Psoas muscle (tissue), 7 donors: ENCODE measurements at regions not wholly inside any gene's neighbourhood (a gene's known extent, or its start where the extent isn't known, plus 50 kb on each side); places are given as distances from the start of the nearest gene placed in this dataset.

Experiments used
- ATAC-seq, 4 donors: fragments of 200-7000 bp; cut with Tn5 transposase; one replicate each; pipeline ENCODE4 v1.9.1; 2020; ENCODE audit warnings: moderate library complexity in 3 of 4, mild to moderate bottlenecking in 2 of 4
- DNase-seq, 2 donors: peaks; one replicate each; pipeline ENCODE4 v3.0.0-alpha.2; 2020
- H3K27ac ChIP-seq: fragments of 200-600 bp; one replicate; pipeline ENCODE4 v1.8.0; 2022
- H3K27me3 ChIP-seq, 3 donors: fragments of 200-600 bp in 1 of 3; one replicate each; pipeline versions ENCODE4 v1.6.1 to v1.8.0; 2013 to 2022; ENCODE audit warnings: low read length in 2 of 3, mild to moderate bottlenecking in 2 of 3, moderate library complexity in 1 of 3; ENCODE audit not compliant: insufficient read depth in 3 of 3
- H3K36me3 ChIP-seq, 2 donors: fragments of 200-600 bp in 1 of 2; one replicate each; pipeline versions ENCODE4 v1.6.1 to v1.8.0; 2013 to 2022; ENCODE audit warnings: low read depth in 1 of 2, mild to moderate bottlenecking in 1 of 2, moderate library complexity in 1 of 2; ENCODE audit not compliant: insufficient read depth in 1 of 2
- H3K4me1 ChIP-seq: fragments of 200-600 bp; one replicate; pipeline ENCODE4 v1.8.0; 2022
- H3K4me3 ChIP-seq: fragments of 200-600 bp; one replicate; pipeline ENCODE4 v1.8.0; 2022; ENCODE audit warnings: mild to moderate bottlenecking
- H3K9me3 ChIP-seq: fragments of 200-600 bp; one replicate; pipeline ENCODE4 v1.8.0; 2022
- WGBS, 3 donors: extraction: QIAGEN DNeasy Blood & Tissue Kit; methylation state at CpG; one replicate each; pipeline versions ENCODE4 v1.1.6 to v1.1.7; 2013; 5-methylcytosine and 5-hydroxymethylcytosine counted together
- intact Hi-C, 2 donors: fragments of 100-400 bp; cut with DNase I; formaldehyde crosslinking; loops; one replicate each; pipeline versions ENCODE4 v1.11.0 to v1.14.2; 2022
- TF ChIP-seq, protein P1 (sequence below): fragments of 200-600 bp; IDR thresholded peaks from one replicate; pipeline ENCODE4 v1.8.0; 2022; ENCODE audit warnings: antibody characterized with exemption
- donor health status: healthy with polysubstance abuse.
- donor health status: DM: no; HTN: no; CAD: no; lungs with moderate emphysema.
- donor health status: Bipolar disorder and iron deficiency.
- donor health status: healthy.
- donor health status: DM: yes; HTN: yes; CAD: no.
- donor health status: DM: no; HTN: no; CAD: no.
- donor health status: DM: yes; HTN: yes; CAD: no.

DNA sequence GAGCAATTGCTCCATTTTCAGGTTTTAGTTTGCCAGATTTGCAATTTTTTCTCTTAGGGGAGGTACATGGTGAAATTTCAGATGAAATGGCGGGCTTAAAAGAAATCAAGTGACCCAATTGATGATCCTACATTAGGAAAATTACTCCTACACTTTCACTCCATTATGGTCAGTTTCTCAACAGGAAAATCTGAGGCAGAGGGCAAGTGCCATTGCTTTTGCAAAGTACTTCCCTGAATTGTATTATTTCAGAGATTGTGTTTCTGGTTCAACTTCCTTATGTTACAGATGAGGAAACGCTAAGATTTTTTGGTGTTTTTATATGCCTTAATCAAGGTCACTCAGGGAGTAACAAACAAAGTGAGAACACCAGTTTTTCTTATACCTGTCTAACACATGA lies 302.2 kb downstream of the ARAP2 start:
- intact Hi-C loops: no loop called here
- Histone ChIP-seq H3K27me3 (no peaks in the 10 kb centered on the region), H3K36me3 (no peaks in the 10 kb centered on the region), H3K27ac (no peak overlapping the region), H3K4me3 (no peak overlapping the region), H3K9me3 (no peaks in the 10 kb centered on the region), H3K4me1 (no peaks in the 10 kb centered on the region)
- ATAC-seq (no peak), DNase-seq (no peak)
- WGBS, 3 donors: 69 to 77% (median 69%) methylated on average over 2 of the region's 2 CpGs
- TF ChIP-seq, protein P1, sequence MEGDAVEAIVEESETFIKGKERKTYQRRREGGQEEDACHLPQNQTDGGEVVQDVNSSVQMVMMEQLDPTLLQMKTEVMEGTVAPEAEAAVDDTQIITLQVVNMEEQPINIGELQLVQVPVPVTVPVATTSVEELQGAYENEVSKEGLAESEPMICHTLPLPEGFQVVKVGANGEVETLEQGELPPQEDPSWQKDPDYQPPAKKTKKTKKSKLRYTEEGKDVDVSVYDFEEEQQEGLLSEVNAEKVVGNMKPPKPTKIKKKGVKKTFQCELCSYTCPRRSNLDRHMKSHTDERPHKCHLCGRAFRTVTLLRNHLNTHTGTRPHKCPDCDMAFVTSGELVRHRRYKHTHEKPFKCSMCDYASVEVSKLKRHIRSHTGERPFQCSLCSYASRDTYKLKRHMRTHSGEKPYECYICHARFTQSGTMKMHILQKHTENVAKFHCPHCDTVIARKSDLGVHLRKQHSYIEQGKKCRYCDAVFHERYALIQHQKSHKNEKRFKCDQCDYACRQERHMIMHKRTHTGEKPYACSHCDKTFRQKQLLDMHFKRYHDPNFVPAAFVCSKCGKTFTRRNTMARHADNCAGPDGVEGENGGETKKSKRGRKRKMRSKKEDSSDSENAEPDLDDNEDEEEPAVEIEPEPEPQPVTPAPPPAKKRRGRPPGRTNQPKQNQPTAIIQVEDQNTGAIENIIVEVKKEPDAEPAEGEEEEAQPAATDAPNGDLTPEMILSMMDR: no peak

DNA sequence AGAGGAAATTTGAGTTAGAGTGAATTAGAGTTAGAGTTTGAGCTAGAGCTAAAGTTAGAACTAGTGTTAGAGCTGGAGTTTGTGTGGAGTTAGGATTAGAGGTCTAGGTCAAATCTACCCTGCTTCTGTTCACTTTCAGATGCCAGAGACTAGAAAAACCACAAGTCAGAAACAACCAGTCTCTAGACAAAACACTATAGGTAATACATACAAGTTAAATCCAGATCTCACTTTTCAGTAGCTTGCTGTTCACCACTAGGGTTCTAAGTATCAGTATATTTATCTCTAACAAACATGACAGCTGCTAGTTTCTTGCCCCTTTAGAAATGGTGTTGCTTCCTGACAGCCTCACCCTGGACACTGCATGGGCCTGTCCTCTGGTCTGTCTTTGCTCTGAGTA lies 300.7 kb downstream of the ARAP2 start:
- DNase-seq: no peak
- H3K27me3 ChIP-seq: no peaks in the 10 kb centered on the region
- H3K4me1 ChIP-seq: no peaks in the 10 kb centered on the region
- no peaks in the 10 kb centered on the region for H3K9me3 ChIP-seq
- intact Hi-C loops: no loop called here
- ATAC-seq: no peak
- H3K4me3 ChIP-seq: no peak overlapping the region
- no peak overlapping the region for H3K27ac ChIP-seq
- TF ChIP-seq, protein P1: no peak
- H3K36me3 ChIP-seq: no peaks in the 10 kb centered on the region

DNA sequence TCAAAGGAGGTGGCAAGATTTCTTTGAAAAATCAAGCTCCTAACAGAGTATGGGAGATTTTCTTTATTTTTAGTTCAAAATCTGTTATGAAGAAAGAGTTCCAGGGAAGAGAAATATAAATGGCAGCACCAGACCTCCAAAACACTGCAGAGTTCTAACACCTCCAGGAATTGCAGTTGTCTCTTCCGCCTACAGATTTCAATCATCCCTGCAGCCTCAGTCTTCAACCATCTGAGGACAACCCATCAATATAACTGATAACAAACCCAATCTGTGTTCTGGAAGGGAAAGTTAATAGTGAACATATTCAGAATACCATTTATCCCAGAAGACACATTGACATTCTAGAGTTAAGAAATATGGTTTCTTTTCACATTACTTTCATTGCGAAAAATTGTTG lies 296.1 kb downstream of the ARAP2 start:
- 86 to 97% (median 94%) methylated on average over 2 of the region's 2 CpGs for WGBS, 3 donors
- H3K27me3 ChIP-seq: no peaks in the 10 kb centered on the region

DNA sequence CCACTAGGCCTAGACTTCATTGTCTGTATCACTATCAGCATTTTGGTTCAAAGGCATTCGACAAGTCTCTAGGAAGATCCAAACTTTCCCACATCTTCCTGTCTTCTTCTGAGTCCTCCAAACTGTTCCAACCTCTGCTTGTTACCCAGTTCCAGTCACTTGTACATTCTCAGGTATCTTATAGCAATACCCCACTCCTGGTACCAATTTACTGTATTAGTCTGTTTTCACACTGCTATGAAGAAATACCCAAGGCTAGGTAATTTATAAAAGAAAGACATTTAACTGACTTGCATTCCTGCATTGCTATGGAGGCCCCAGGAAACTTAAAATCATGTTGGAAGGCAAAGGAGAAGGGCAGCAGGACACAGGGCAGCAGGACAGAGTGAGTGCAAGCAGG lies 293.9 kb downstream of the ARAP2 start:
- TF ChIP-seq, protein P1: no peak
- ATAC-seq (no peak), DNase-seq (no peak)
- Histone ChIP-seq H3K27ac (no peak overlapping the region), H3K9me3 (no peaks in the 10 kb centered on the region), H3K27me3 (no peaks in the 10 kb centered on the region), H3K4me1 (no peaks in the 10 kb centered on the region), H3K4me3 (no peak overlapping the region), H3K36me3 (no peaks in the 10 kb centered on the region)
- WGBS, 3 donors: 89 to 95% (median 92%) methylated on average over 1 of the region's 1 CpG
- intact Hi-C loops: no loop called here

More for the DNA sequence above, 296.1 kb downstream of the ARAP2 start:
- no peaks in the 10 kb centered on the region for H3K36me3 ChIP-seq
- H3K4me1 ChIP-seq: no peaks in the 10 kb centered on the region
- no peaks in the 10 kb centered on the region for H3K9me3 ChIP-seq
- intact Hi-C loops: no loop called here
- ATAC-seq (no peak), DNase-seq (no peak)
- TF ChIP-seq, protein P1: no peak
- no peak overlapping the region for H3K4me3 ChIP-seq
- H3K27ac ChIP-seq: no peak overlapping the region

DNA sequence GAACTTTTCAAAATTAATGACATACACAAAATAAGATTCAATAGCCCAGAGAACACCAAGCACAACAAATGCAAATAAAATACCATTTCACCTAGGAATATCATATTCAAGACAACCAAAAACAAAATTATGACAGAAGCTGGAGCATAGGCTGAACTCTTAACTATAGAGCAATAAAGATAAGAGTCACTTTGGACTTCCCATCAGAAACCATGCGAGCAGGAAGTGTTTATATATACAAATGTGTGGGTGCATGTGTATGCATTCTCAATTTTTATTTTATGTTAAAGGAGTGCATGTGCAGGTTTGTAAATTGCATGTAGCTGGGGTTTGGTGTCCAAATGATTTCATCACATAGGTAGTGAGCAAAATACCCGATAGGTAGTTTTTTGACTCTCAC lies 291.6 kb downstream of the ARAP2 start:
- intact Hi-C loops: no loop called here

More for the DNA sequence above, 291.6 kb downstream of the ARAP2 start:
- no peaks in the 10 kb centered on the region for H3K36me3 ChIP-seq
- DNase-seq (no peak), ATAC-seq (no peak)
- H3K27ac ChIP-seq: no peak overlapping the region
- TF ChIP-seq, protein P1: no peak
- H3K9me3 ChIP-seq: no peaks in the 10 kb centered on the region
- H3K4me1 ChIP-seq: no peaks in the 10 kb centered on the region
- no peak overlapping the region for H3K4me3 ChIP-seq
- WGBS, 3 donors: 90 to 94% (median 93%) methylated on average over 2 of the region's 2 CpGs
- H3K27me3 ChIP-seq: no peaks in the 10 kb centered on the region
